Ovary (tissue), 7 donors: ENCODE measurements at regions not wholly inside any gene's neighbourhood (a gene's known extent, or its start where the extent isn't known, plus 50 kb on each side); places are given as distances from the start of the nearest gene placed in this dataset.

Experiments
- DNase-seq, 5 donors: peaks; one replicate each; pipeline ENCODE4 v3.0.0-alpha.2; 2019 to 2020
- H3K27ac ChIP-seq, 2 donors: fragments of 200-600 bp; one replicate each; pipeline versions ENCODE4 v1.5.1 to v1.8.0; 2019 to 2022
- H3K27me3 ChIP-seq: fragments of 200-600 bp; one replicate; pipeline ENCODE4 v1.8.0; 2022
- H3K36me3 ChIP-seq: fragments of 200-600 bp; sonication (generic); one replicate; pipeline ENCODE4 v1.5.1; 2019
- H3K4me1 ChIP-seq: one replicate; pipeline ENCODE4 v1.8.1; 2013; ENCODE audit warnings: mild to moderate bottlenecking, moderate library complexity; ENCODE audit not compliant: insufficient read depth
- H3K4me3 ChIP-seq: fragments of 200-600 bp; sonication (generic); one replicate; pipeline ENCODE4 v1.5.1; 2017
- H3K9me3 ChIP-seq, 2 donors: fragments of 200-600 bp in 1 of 2; sonication (generic) in 1 of 2; one replicate each; pipeline versions ENCODE4 v1.5.1 to v1.8.1; 2013 to 2019; ENCODE audit warnings: mild to moderate bottlenecking in 1 of 2, moderate library complexity in 1 of 2
- EP300 ChIP-seq: sonication (generic); formaldehyde crosslinking; IDR thresholded peaks from one replicate; pipeline ENCODE4 v1.6.1; 2017; ENCODE audit warnings: antibody characterized with exemption
- POLR2A ChIP-seq: fragments of 450-650 bp; IDR thresholded peaks from one replicate; pipeline ENCODE4 v1.6.1; 2017; ENCODE audit warnings: antibody characterized with exemption, mild to moderate bottlenecking, moderate library complexity
- WGBS, 3 donors: extraction: QIAGEN DNeasy Blood & Tissue Kit in 1 of 3; methylation state at CpG; one replicate each; pipeline versions ENCODE4 v1.1.5 to v1.1.7; 2013 to 2017; 5-methylcytosine and 5-hydroxymethylcytosine counted together
- intact Hi-C, 4 donors: fragments of 100-400 bp; cut with DNase I; formaldehyde crosslinking; loops; one replicate each; pipeline versions ENCODE4 v1.11.0 to v1.15.1; 2022 to 2023
- TF ChIP-seq, protein P1 (sequence below), 3 donors: fragments of 450-650 bp in 2 of 3; fragments of 200-600 bp in 1 of 3; IDR thresholded peaks; one replicate each; pipeline versions ENCODE4 v1.5.1 to v1.8.0; 2016 to 2022; ENCODE audit warnings: antibody characterized with exemption in 3 of 3, mild to moderate bottlenecking in 1 of 3
- donor health status: DM: no; HTN: no; CAD: no; lungs with moderate emphysema.
- donor health status: DM: no; HTN: no; CAD: no.
- donor health status: Bipolar disorder and iron deficiency.
- donor health status: DM: no; HTN: no; CAD: no.
- donor health status: DM: yes; HTN: yes; CAD: no.

DNA sequence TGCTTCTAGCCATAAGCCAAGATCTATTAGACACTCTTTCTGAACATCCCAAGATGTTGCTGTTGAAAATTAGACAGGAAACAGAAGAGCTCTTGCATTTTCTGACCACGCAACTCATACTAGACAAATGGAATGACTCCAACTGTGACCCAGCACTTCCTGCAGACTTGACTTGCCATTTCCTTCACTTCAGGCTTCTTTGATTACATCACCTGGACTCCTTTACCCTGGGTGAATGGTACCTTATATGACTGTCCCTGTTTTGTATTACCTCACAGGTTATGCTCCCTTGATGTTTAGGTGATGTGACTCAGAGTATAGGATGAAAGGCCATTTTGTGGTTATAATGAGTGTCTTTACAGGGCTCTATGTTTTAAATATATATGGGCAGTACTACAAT lies 236.1 kb downstream of the BMP2 start:
- TF ChIP-seq, protein P1, sequence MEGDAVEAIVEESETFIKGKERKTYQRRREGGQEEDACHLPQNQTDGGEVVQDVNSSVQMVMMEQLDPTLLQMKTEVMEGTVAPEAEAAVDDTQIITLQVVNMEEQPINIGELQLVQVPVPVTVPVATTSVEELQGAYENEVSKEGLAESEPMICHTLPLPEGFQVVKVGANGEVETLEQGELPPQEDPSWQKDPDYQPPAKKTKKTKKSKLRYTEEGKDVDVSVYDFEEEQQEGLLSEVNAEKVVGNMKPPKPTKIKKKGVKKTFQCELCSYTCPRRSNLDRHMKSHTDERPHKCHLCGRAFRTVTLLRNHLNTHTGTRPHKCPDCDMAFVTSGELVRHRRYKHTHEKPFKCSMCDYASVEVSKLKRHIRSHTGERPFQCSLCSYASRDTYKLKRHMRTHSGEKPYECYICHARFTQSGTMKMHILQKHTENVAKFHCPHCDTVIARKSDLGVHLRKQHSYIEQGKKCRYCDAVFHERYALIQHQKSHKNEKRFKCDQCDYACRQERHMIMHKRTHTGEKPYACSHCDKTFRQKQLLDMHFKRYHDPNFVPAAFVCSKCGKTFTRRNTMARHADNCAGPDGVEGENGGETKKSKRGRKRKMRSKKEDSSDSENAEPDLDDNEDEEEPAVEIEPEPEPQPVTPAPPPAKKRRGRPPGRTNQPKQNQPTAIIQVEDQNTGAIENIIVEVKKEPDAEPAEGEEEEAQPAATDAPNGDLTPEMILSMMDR (IDR thresholded peaks at IDR 0.05), result no peak
- TF ChIP-seq POLR2A, result no peak
- no peak for TF ChIP-seq EP300
- H3K36me3 ChIP-seq, result no peaks in the 10 kb centered on the region
- no peak overlapping the region for H3K27ac ChIP-seq
- H3K9me3 ChIP-seq, result no peaks in the 10 kb centered on the region
- no peak for DNase-seq
- no peaks in the 10 kb centered on the region for H3K27me3 ChIP-seq
- no peaks in the 10 kb centered on the region for H3K4me1 ChIP-seq
- WGBS, 3 donors, result 84 to 94% (median 92%) methylated on average over 1 of the region's 1 CpG
- no peak overlapping the region for H3K4me3 ChIP-seq
- intact Hi-C loops, result no loop called here

DNA sequence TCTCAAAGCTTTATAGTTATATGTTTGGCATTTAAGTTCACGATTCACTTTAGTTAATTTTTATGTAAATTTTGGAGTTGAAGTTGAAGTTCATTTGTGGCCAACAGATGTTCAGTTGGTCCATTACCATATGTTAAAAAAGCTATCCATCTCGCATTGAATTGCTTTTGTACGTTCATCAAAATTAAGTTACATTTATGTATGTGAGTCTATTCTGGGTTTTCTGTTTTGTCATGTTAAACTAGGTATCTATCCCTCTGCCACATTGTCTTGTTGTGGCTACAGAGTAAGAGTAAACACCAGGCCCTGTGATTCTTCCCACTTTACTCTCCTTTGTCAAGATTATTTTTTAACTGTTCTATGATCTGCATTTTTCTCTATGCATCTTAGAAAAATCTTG lies 237.3 kb downstream of the BMP2 start:
- TF ChIP-seq, protein P1 (IDR thresholded peaks at IDR 0.05), result no peak
- TF ChIP-seq EP300 (no peak), POLR2A (no peak)
- Histone ChIP-seq H3K4me3 (no peak overlapping the region), H3K9me3 (no peaks in the 10 kb centered on the region), H3K4me1 (no peaks in the 10 kb centered on the region), H3K27ac (no peak overlapping the region), H3K27me3 (no peaks in the 10 kb centered on the region), H3K36me3 (no peaks in the 10 kb centered on the region)
- intact Hi-C loops, result no loop called here
- 86 to 89% (median 87%) methylated on average over 3 of the region's 3 CpGs for WGBS, 3 donors
- DNase-seq, result no peak

DNA sequence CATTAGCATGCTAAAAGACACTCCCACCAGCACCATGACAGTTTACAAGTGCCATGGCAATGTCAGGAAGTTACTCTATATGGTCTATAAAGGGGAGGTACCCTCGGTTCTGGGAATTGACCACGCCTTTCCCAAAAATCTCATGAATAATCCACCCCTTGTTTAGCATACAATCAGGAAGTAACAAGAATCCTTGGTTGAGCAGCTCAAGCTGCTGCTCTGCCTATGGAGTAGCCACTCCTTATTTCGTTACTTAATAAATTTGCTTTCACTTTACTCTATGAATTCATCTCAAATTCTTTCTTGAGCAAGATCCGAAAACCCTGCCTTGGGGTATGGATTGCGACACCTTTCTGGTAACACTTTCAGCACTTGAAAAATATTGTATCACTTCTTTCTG lies 243.0 kb downstream of the BMP2 start:
- TF ChIP-seq EP300 (no peak), POLR2A (no peak)
- TF ChIP-seq, protein P1 (IDR thresholded peaks at IDR 0.05), result no peak
- Histone ChIP-seq H3K36me3 (no peaks in the 10 kb centered on the region), H3K4me1 (no peaks in the 10 kb centered on the region), H3K4me3 (no peak overlapping the region), H3K27ac (no peak overlapping the region), H3K9me3 (no peaks in the 10 kb centered on the region), H3K27me3 (no peaks in the 10 kb centered on the region)
- WGBS, 3 donors, result 68 to 71% (median 69%) methylated on average over 5 of the region's 5 CpGs
- no peak for DNase-seq
- intact Hi-C loops, result no loop called here

DNA sequence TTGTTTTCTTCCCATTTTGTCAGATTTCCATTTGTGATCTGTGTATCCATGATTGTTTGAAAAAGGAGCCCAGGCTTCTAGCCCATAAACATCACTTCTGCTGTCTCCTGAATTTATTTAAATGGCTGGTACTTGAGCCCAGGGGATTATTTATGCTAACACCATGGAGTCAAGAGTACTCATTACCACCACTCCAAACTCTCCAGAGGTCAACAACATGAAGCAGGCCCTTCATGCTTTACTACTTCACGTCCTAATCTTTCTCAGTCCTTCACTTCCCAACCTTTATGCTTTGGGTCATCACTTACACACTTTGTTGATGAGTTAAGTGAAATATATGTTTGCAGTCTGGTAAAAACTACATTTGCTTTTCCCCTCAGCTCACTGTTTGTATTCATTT lies 247.8 kb downstream of the BMP2 start:
- TF ChIP-seq EP300 (no peak), POLR2A (no peak)
- TF ChIP-seq, protein P1 (IDR thresholded peaks at IDR 0.05), result no peak
- H3K4me1 ChIP-seq, result no peaks in the 10 kb centered on the region
- no peaks in the 10 kb centered on the region for H3K27me3 ChIP-seq
- no peak overlapping the region for H3K4me3 ChIP-seq
- no peaks in the 10 kb centered on the region for H3K36me3 ChIP-seq
- H3K9me3 ChIP-seq, result no peaks in the 10 kb centered on the region
- no peak for DNase-seq
- intact Hi-C loops, result no loop called here
- WGBS, 3 donors, result 32 to 55% (median 35%) methylated on average over 1 of the region's 1 CpG
- H3K27ac ChIP-seq, result no peak overlapping the region

GRCh38 chr20:7022597-7022996 lies 255.1 kb downstream of the BMP2 start:
- Histone ChIP-seq H3K27ac (no peak overlapping the region), H3K27me3 (no peaks in the 10 kb centered on the region), H3K36me3 (no peaks in the 10 kb centered on the region), H3K9me3 (no peaks in the 10 kb centered on the region), H3K4me1 (no peaks in the 10 kb centered on the region), H3K4me3 (no peak overlapping the region)
- intact Hi-C loops, result loop anchor here in 1 of 4 donors (5.0 kb wide), 1 partner anchor 860 kb away; no protein-coding TSS in a partner anchor
- no peak for TF ChIP-seq POLR2A
- TF ChIP-seq, protein P1 (IDR thresholded peaks at IDR 0.05), result no peak
- WGBS, 3 donors, result 46 to 62% (median 52%) methylated on average over 1 of the region's 1 CpG
- DNase-seq, result no peak
